H9 (cell line): ENCODE measurements at regions not wholly inside any gene's neighbourhood (a gene's known extent, or its start where the extent isn't known, plus 50 kb on each side); places are given as distances from the start of the nearest gene placed in this dataset.

Experiments used
- DNase-seq: peaks from one replicate; pipeline ENCODE4 v3.0.0-alpha.2; 2017
- H2AFZ ChIP-seq: one replicate; pipeline ENCODE4 v1.6.1; 2013; ENCODE audit warnings: mild to moderate bottlenecking, low read length, control low read depth, moderate library complexity
- H2AK5ac ChIP-seq: 2 replicates; pipeline ENCODE4 v1.6.1; 2013; ENCODE audit warnings: low read length, control low read depth, mixed read lengths; ENCODE audit not compliant: insufficient read length
- H2BK120ac ChIP-seq: one replicate; pipeline ENCODE4 v1.6.1; 2013; ENCODE audit warnings: low read depth, mild to moderate bottlenecking, low read length, control low read depth, inconsistent platforms; ENCODE audit not compliant: poor library complexity, severe bottlenecking
- H2BK12ac ChIP-seq: 2 replicates; pipeline ENCODE4 v1.6.1; 2013; ENCODE audit warnings: low read length, control low read depth, mixed read lengths, low read depth; ENCODE audit not compliant: insufficient read length
- H2BK15ac ChIP-seq: 2 replicates; pipeline ENCODE4 v1.6.1; 2013; ENCODE audit warnings: low read depth, low read length, control low read depth
- H2BK20ac ChIP-seq: one replicate; pipeline ENCODE4 v1.6.1; 2013; ENCODE audit warnings: low read depth, mild to moderate bottlenecking, low read length, control low read depth, inconsistent platforms; ENCODE audit not compliant: poor library complexity, severe bottlenecking
- H2BK5ac ChIP-seq: 2 replicates; pipeline ENCODE4 v1.6.1; 2013; ENCODE audit warnings: low read length, control low read depth, mixed read lengths; ENCODE audit not compliant: insufficient read length
- H3K14ac ChIP-seq: 2 replicates; pipeline ENCODE4 v1.6.1; 2013; ENCODE audit warnings: low read length, control low read depth; ENCODE audit not compliant: insufficient read depth
- H3K18ac ChIP-seq: 2 replicates; pipeline ENCODE4 v1.6.1; 2013; ENCODE audit warnings: low read depth, mild to moderate bottlenecking, mixed read lengths, low read length, control low read depth; ENCODE audit not compliant: insufficient read length
- H3K23ac ChIP-seq: 2 replicates; pipeline ENCODE4 v1.6.1; 2013; ENCODE audit warnings: low read length, control low read depth, mixed read lengths, low read depth; ENCODE audit not compliant: insufficient read length
- H3K23me2 ChIP-seq: 2 replicates; pipeline ENCODE4 v1.6.1; 2013; ENCODE audit warnings: low read depth, mild to moderate bottlenecking, mixed read lengths, low read length, control low read depth; ENCODE audit not compliant: insufficient read length, poor library complexity, severe bottlenecking
- H3K27ac ChIP-seq: 2 replicates; pipeline ENCODE4 v1.5.1; 2013; ENCODE audit warnings: low read length, control low read depth, mixed read lengths, low read depth; ENCODE audit not compliant: insufficient read length
- H3K27me3 ChIP-seq: 2 replicates; pipeline ENCODE4 v1.6.1; 2013; ENCODE audit warnings: low read length, control low read depth, inconsistent platforms; ENCODE audit not compliant: insufficient read depth
- H3K4ac ChIP-seq: 2 replicates; pipeline ENCODE4 v1.6.1; 2013; ENCODE audit warnings: low read depth, mild to moderate bottlenecking, control low read depth, inconsistent platforms, low read length, moderate library complexity
- H3K4me1 ChIP-seq: 2 replicates; pipeline ENCODE4 v1.6.1; 2013; ENCODE audit warnings: low read length, control low read depth, inconsistent platforms; ENCODE audit not compliant: insufficient read depth
- H3K4me2 ChIP-seq: 2 replicates; pipeline ENCODE4 v1.6.1; 2013; ENCODE audit warnings: low read length, control low read depth, mixed read lengths; ENCODE audit not compliant: insufficient read length, insufficient read depth
- H3K56ac ChIP-seq: 2 replicates; pipeline ENCODE4 v1.6.1; 2013; ENCODE audit warnings: low read depth, mild to moderate bottlenecking, mixed read lengths, low read length, control low read depth; ENCODE audit not compliant: insufficient read length
- H3K79me1 ChIP-seq: 2 replicates; pipeline ENCODE4 v1.6.1; 2013; ENCODE audit warnings: low read depth, mild to moderate bottlenecking, moderate library complexity, low read length, control low read depth, inconsistent platforms; ENCODE audit not compliant: insufficient read depth, poor library complexity, severe bottlenecking
- H3K79me2 ChIP-seq: 2 replicates; pipeline ENCODE4 v1.6.1; 2013; ENCODE audit warnings: low read length, control low read depth, inconsistent platforms; ENCODE audit not compliant: insufficient read depth
- H3K9ac ChIP-seq: 2 replicates; pipeline ENCODE4 v1.6.1; 2013; ENCODE audit warnings: low read length, control low read depth, mixed read lengths; ENCODE audit not compliant: insufficient read length; ENCODE audit errors: extremely low read depth
- H3K9me3 ChIP-seq: one replicate; pipeline ENCODE4 v1.6.1; 2013; ENCODE audit warnings: low read depth, low read length, inconsistent platforms; ENCODE audit not compliant: control insufficient read depth
- H3T11ph ChIP-seq: one replicate; pipeline ENCODE4 v1.6.1; 2013; ENCODE audit warnings: mild to moderate bottlenecking, low read length, control low read depth, inconsistent platforms
- H4K20me1 ChIP-seq: one replicate; pipeline ENCODE4 v1.6.1; 2013; ENCODE audit not compliant: control insufficient read depth, insufficient read length, insufficient read depth
- H4K5ac ChIP-seq: 2 replicates; pipeline ENCODE4 v1.6.1; 2013; ENCODE audit warnings: low read depth, mild to moderate bottlenecking, mixed read lengths, low read length, control low read depth; ENCODE audit not compliant: insufficient read length
- H4K8ac ChIP-seq: replicated peaks from 2 replicates; pipeline ENCODE4 v1.6.1; 2013; ENCODE audit warnings: low read length, control low read depth, mixed read lengths, low read depth; ENCODE audit not compliant: insufficient read length
- H4K91ac ChIP-seq: 2 replicates; pipeline ENCODE4 v1.6.1; 2013; ENCODE audit warnings: low read depth, mild to moderate bottlenecking, moderate library complexity, mixed read lengths, low read length, control low read depth; ENCODE audit not compliant: insufficient read length
- H3K27ac Mint-ChIP-seq, 3 experiments: 2 replicates in 2 of 3; 3 replicates in 1 of 3; pipeline ENCODE4 v1.8.0; 2020 to 2021; ENCODE audit warnings: mixed read lengths in 3 of 3, mild to moderate bottlenecking in 1 of 3, moderate library complexity in 1 of 3
- H3K27me3 Mint-ChIP-seq: 2 replicates; pipeline ENCODE4 v1.8.0; 2021; ENCODE audit warnings: low read depth, mild to moderate bottlenecking, moderate library complexity, mixed read lengths
- H3K36me3 Mint-ChIP-seq, 3 experiments: 2 replicates in 2 of 3; 3 replicates in 1 of 3; pipeline ENCODE4 v1.8.0; 2020 to 2021; ENCODE audit warnings: low read depth in 3 of 3, mixed read lengths in 3 of 3; ENCODE audit not compliant: insufficient read depth in 1 of 3
- H3K4me1 Mint-ChIP-seq, 2 experiments: 2 replicates each; pipeline ENCODE4 v1.8.0; 2020; ENCODE audit warnings: mixed read lengths in 2 of 2
- H3K4me3 Mint-ChIP-seq, 2 experiments: 2 replicates in 1 of 2; 3 replicates in 1 of 2; pipeline ENCODE4 v1.8.0; 2020 to 2021; ENCODE audit warnings: mild to moderate bottlenecking in 2 of 2, mixed read lengths in 2 of 2, moderate library complexity in 1 of 2
- H3K9me3 Mint-ChIP-seq, 2 experiments: 2 replicates in 1 of 2; 3 replicates in 1 of 2; pipeline ENCODE4 v1.8.0; 2020; ENCODE audit warnings: mild to moderate bottlenecking in 2 of 2, mixed read lengths in 2 of 2, moderate library complexity in 1 of 2
- CTCF ChIP-seq: fragments of 200-600 bp; sonication (generic); conservative IDR thresholded peaks from 3 replicates; pipeline ENCODE4 v1.8.0; 2021; ENCODE audit warnings: antibody characterized with exemption, mild to moderate bottlenecking
- WGBS: extraction: QIAGEN DNeasy Blood & Tissue Kit; methylation state at CpG from one replicate; pipeline ENCODE4 v1.1.7; 2013; ENCODE audit warnings: missing lambda C conversion rate, low lambda C conversion rate, mixed read lengths; ENCODE audit not compliant: insufficient read length; ENCODE audit errors: extremely low coverage; 5-methylcytosine and 5-hydroxymethylcytosine counted together

GRCh38 chr5:87022415-87022814 is 245.3 kb upstream of the RASA1 start:
- Histone ChIP-seq H3K4me1 (peaks cover 6% of the 10 kb centered on the region; the same call in 1 of the 2 replicates), H3K23ac (no peak overlapping the region), H4K8ac (no peak overlapping the region), H2AK5ac (no peak overlapping the region), H2BK20ac (no peak overlapping the region), H3K56ac (no peak overlapping the region), H4K20me1 (no peaks in the 10 kb centered on the region), H3K23me2 (no peaks in the 10 kb centered on the region), H3K14ac (no peak overlapping the region), H3K9me3 (no peaks in the 10 kb centered on the region), H2BK5ac (no peak overlapping the region), H3K27me3 (no peaks in the 10 kb centered on the region), H3K79me1 (no peaks in the 10 kb centered on the region), H3K4ac (no peak overlapping the region), H2AFZ (no peak overlapping the region), H3K4me2 (no peak overlapping the region), H3T11ph (no peak overlapping the region), H3K9ac (no peak overlapping the region), H2BK120ac (no peak overlapping the region), H3K18ac (no peak overlapping the region), H3K79me2 (no peaks in the 10 kb centered on the region), H2BK12ac (no peak overlapping the region), H4K91ac (no peak overlapping the region), H2BK15ac (no peak overlapping the region), H3K27ac (no peak overlapping the region), H4K5ac (no peak overlapping the region)
- DNase-seq: no peak
- Mint-ChIP-seq H3K9me3 (peaks cover 2 to 3% of the 10 kb centered on the region in 2 experiments; a peak in 2 of 5 replicates), H3K4me1 (peaks cover 23 to 26% of the 10 kb centered on the region in 2 experiments), H3K4me3 (no peak overlapping the region), H3K27me3 (no peaks in the 10 kb centered on the region), H3K36me3 (peaks cover 0 to 5% (median 0%) of the 10 kb centered on the region in 3 experiments; a peak in 2 of 7 replicates), H3K27ac (no peak overlapping the region; a peak in 1 of 7 replicates)
- WGBS: no CpG with 5 or more reads among the region's 6 CpGs
- no peak for TF ChIP-seq CTCF
